ENCODE measurements at regions not wholly inside any gene's neighbourhood (a gene's known extent, or its start where the extent isn't known, plus 50 kb on each side); places are given as distances from the start of the nearest gene placed in this dataset.
A peak's percentile ranks its signal among the peaks of the same experiment; 100 is the strongest.

DNA sequence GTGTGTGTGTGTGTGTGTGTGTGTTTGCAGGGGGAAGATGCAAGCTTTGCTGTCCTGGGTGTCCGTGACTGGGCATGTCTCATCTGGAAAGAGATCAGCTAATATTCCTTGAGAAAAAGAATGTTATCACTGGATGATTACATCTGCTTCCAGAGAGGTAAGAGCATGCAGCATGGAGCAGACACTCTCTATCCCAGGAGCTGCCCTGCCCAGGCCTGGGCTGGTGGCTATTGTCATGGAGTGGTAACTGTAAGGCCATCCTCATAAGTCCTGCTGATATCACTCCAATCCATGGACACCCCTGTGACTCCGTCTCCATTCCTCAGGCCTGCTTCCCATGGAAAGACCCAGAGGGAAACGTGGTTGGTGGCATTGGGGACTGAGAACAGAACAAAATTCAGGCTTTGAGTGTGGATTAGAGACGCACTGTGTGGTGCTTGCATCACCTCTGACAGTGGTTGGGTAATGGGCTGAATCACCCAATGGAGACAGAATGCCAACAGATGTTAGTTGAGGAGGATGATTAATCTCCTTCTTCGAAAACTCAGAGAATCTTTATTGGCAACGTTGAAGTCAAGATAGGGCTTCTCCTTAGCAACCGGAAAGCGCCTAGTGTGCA, 52.0 kb upstream of the KCNIP1 start:
- DNase-seq, result peak; percentile 73 to 89

DNA sequence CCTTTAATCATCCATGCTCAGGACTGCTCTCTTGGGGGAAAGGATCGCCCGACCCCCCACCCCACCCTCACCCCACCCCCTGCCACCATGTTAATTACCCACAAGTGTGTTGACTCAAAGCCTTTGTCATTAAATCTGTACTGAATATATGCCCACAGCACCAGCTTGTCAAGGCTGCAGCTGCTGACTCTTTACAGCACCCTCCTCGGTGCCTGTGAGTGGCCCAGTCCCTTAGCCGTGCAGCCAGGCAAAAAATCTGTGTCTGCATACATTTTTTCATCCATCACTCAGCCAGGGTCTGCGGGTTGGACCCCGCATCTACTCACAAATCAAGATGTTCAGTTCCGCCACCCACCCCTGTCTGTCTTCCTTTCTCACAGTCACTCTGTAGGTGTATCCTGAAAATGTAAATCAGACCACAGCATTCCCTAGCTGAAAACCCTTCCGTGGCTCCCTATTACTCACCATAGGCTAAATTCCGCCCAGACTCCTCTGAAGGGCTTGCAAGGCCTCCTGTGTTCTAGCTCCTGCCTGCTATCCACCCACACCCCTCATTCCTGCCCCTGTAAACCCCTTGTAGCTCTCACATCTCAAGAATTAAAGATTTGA, 53.7 kb upstream of the KCNIP1 start:
- DNase-seq, result no peak

DNA sequence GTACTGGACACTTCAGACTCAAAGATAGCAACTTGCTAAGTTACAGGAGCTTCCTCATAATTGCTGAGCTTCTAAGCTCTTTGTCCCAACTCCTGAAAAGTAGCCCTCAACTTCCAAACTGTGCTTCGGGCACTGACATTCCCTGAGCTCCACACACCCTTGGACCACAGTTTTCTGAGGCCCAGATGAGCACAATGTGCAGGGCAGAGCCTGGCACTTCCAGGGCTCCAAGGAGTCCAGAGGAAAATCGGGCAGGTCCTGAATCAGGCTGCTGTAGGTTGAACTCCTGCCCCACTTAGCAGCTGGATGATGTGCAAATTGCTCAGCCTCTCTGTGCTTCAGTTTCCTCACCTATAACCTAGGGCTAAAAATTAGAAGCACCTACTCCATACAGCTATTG, 54.6 kb upstream of the KCNIP1 start:
- DNase-seq, result no peak

DNA sequence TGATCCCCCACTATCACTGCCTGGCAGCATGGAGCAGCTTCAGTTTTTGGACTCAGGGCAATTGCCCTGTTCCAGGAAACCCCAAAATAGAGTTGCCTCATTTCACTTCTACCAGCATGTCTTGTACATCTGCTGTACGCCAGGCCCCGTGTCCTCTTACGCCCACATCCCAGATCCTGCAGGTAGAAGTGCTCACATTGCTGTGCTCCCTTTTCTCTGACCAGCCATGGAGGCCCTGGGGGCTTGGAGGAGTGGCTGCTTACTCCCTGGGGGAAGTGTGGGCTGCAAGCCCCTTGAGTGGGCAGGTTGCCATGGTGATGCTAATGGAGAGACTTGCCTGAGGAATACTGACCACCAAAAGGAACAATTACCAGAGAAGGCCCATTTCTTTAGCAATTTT, 55.6 kb upstream of the KCNIP1 start:
- DNase-seq, result no peak

DNA sequence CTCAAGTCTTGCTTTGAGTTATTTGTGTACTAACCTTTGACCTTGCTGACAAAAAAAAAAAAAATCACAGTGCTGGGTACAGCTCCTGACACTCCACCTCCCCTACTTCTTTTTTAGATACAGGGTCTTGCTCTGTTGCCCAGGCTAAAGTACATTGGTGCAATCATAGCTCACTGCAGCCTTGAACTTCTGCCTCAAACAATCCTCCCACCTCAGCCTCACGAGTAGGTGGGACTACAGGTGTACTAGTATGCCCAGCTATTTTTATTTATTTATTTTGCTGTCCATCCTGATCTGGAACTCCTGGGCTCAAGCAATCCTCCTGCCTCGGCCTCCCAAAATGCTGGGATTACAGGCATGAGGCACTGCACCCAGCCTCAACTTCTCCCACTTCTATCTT, 57.2 kb upstream of the KCNMB1 start:
- no peak for DNase-seq

DNA sequence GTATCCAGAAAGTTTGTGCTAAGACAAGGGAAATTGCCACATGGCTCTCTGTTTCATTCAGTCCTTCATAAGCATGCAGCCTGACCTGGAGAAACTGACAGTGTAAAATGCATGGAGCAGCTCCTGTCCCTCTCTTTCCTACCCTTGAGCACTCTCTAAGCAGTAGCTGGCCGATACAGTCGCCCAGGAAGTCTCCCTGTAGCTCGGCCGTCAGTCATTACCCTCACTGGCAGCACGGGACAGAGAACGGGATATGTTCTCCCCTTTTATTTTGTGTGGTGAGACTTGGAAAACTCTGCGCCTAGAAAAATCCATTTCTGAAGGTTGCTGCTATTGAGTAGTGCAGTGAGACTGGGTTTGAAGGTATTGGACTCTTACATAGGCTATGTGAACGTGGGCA, 56.8 kb upstream of the KCNMB1 start:
- no peak for DNase-seq

DNA sequence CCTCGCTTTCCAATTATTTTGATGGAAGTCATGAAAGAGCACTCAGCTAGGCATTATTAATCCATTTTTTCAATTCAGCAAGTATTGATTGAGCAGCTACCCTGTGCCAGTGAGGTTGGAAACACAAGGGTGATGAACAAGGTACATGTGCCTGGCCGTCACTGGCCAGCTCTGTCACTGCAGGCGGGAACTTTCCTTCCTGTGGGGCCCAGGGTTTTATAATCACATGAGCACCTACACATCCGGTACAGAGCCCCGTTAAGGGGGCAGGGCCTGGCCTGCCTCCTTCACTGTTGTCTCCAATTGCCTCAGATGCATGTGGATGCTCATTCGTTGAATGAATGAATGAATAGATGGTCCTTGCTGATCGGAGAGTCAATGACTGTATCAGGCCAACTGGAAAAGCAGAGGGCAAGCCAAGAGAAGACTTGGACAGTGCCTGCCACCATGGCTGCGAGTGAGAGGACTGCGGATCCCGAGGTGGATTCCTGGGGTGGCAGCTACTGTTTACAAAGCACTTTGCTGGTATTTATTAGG, 55.9 kb upstream of the KCNMB1 start:
- no peak for DNase-seq

DNA sequence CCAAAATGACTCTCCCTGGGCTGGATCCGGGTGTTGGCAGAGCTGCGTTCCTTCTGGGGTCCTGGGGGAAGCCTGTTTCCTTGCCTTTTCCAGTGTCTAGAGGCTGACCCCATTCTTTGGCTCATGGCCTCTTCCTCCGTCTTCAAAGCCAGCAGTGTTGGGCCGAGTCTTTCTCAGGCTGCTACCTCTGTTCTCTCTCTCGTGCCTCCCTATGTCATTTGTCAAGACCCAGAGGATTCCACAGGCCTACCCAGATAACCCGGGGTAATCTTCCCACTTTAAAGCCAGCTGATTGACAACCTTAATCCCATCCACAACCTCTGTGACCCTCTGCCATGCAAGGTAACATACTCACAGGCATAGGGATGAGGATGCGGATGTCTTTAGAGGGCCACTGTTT, 55.0 kb upstream of the KCNMB1 start:
- DNase-seq, result no peak

DNA sequence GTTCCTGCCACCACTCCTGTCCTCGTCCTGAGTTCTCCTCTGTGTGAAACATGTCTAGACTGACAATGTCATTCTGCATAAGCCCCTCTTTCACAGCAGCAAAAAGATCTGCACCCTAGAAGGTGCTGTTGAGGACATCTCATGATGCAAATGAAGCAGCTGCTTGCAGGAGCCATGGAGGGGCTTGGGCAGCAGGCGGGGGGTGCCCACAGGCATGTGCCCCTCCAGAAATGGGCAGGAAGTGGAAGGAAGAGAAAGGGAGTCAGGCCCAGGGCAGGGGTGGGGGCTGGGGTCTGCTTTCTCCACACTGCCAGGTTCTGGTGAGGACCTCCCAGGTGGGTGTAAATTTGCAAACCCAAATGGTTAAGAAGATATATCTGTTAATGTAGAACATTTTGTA, 54.5 kb upstream of the KCNMB1 start:
- no peak for DNase-seq

DNA sequence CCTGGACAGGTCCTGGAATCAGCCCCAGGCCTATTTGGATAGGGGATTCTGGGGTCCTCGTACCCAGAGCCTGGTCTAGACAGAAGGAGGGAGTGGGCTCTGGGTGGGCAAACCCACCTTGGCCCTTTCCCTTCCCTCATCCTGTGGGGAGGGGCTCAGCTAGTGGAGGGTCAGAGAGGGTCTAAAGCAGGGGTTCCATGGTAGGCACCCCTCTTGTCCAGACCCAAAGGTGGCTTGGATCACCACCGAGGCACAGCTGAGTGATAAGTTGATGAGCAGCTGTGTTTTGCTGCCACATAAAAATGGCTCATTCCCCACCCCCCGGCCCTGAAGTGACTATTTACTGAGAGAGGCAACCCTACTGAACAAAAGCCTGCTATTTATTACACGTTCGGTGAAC, 53.8 kb upstream of the KCNMB1 start:
- DNase-seq, result no peak

DNA sequence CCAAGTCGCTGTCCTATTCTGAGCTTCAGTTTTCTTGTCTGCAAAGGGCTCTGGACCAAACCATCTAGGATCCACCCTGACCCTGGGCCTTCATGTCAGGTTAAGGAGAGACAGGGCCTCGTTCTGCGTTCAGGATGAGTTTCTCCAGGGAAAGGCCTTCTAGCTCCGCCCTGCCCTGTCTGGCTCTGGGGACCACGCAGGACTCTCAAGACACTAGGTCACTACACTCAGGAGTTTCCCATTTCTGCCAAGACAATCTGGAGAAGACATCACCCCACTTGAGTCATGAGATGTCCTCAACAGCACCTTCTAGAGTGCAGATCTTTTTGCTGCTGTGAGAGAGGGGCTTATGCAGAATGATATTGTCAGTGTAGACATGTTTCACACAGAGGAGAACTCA, 53.2 kb upstream of the KCNMB1 start:
- DNase-seq, result peak; percentile 21 to 43

DNA sequence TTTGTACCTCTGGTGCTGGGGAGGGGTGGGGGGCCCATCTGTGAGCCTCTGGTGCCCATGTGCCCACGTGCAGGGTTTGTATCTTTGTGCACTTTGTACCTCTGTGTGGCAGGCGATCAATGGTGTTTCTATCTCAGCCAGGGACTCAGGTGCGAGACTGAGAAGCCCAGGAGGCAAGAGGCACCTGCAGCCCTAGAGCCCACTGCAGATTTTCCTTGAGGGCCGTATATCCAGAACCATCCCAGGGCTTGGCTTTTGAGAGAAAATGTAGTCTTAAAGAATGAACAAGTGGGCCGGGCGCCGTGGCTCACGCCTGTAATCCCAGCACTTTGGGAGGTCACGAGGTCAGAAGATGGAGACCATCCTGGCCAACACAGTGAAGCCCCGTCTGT, 52.2 kb upstream of the KCNMB1 start:
- no peak for DNase-seq

DNA sequence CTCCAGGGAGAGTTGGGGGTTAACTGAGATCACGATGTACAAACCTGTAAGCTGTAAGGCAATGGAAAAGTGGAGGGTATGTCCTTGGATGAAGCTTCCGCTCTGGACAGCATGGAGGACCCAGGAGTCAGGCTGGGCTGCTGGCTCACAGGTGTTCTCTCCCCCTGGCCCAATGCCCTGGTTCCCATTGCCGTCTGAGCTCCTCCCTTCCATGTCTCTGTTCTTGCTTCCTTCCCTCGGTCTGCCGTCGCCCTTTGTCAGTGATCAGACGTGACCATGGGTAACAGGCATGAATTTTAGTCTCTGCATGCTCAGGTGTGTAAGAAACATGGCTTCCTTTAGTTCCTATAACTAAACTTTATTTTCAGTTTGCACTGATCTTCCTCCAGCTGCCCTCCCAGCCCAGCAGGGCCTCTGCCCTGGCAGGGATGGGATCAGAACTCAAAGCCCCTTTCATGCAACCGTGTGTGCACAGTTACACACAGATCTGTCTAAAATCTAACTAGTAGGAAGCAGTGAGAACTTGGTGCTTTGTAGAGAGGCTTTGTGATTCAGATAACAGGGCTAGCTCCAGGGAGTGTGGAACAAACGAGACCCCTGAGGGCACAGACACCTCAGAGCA, 51.7 kb upstream of the KCNMB1 start:
- DNase-seq, result no peak

DNA sequence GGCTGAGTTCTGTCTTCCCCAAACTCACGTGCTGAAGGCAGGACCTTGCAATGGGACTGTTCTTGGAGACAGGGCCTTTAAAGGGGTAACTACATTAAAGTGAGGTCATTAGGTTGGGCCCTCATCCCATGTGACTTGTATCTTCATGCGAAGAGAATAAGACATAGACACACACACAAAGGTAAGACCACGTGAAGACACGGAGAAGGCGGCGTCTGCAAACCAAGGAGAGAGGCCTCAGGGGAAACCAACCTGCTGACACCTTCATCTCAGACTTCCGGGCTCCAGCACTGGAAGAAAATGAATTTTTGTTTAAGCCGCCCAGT, 50.7 kb upstream of the KCNMB1 start:
- no peak for DNase-seq

DNA sequence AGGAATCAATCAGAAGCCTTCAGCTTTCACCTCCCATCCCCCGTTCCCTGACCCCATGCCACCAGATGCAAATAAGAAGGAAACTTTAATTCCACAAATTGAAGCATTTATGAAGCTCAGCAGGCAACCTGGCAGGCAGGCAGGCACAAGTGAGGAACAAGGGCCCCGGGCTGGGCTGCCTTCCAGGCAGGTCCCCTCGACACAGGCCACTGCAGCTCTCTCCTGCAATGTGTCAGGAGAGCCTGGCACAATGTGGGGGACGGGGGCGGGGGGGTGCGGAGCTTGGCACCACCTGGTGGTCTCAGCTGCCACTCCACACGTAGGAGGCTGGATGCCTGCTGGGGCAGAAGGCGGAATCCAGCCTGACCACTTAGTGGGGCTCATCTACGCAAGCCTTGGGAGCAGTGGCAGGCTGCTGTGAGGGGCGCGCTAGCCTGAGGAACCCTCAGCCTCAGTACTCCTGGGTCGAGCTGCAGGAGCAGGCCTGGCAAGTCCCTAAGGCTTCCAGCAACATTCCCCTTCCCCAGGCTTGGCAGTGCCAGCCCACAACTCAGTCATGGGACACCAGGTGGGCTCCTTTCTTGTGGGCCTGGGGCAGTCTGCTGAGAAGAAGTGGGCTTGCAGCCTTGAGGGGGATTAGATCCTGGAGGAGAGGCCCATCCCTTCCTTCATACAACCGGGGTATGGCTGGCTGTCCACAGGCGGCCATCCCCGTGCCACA, 50.2 kb upstream of the KCNMB1 start:
- DNase-seq, result no peak

Data from inflammatory macrophage treated with lipopolysaccharide for 1 hour (primary cell).